WTC11 (cell line): ENCODE measurements at regions not wholly inside any gene's neighbourhood (a gene's known extent, or its start where the extent isn't known, plus 50 kb on each side); places are given as distances from the start of the nearest gene placed in this dataset.

ENCODE experiments used
- ATAC-seq: fragments of 200-7000 bp; cut with Tn5 transposase; 2 replicates; pipeline ENCODE4 v1.10.0; 2021; ENCODE audit warnings: mild to moderate bottlenecking, moderate library complexity
- CTCF ChIA-PET: fragments of 300-600 bp; sonication (Branson Sonifier 250); formaldehyde crosslinking; loops from one replicate; lab custom pipeline; 2021; ENCODE audit warnings: antibody characterized with exemption; lab: Charles Lee
- POLR2A ChIA-PET: fragments of 350-600 bp; sonication (Branson Sonifier 250); formaldehyde crosslinking; loops from one replicate; lab custom pipeline; 2021; ENCODE audit warnings: antibody characterized with exemption; lab: Charles Lee
- DNase-seq: peaks from one replicate; pipeline ENCODE4 v3.0.0; 2021; ENCODE audit warnings: low spot score
- H3K27ac Mint-ChIP-seq: 2 replicates; pipeline ENCODE4 v1.8.0; 2021; ENCODE audit warnings: mixed read lengths
- H3K27me3 Mint-ChIP-seq: 2 replicates; pipeline ENCODE4 v1.8.0; 2021; ENCODE audit warnings: low read depth, mild to moderate bottlenecking, moderate library complexity, mixed read lengths
- H3K36me3 Mint-ChIP-seq: 2 replicates; pipeline ENCODE4 v1.8.0; 2021; ENCODE audit warnings: mixed read lengths
- H3K4me1 Mint-ChIP-seq: 2 replicates; pipeline ENCODE4 v1.8.0; 2022; ENCODE audit warnings: mixed read lengths
- H3K4me3 Mint-ChIP-seq: 2 replicates; pipeline ENCODE4 v1.8.0; 2021; ENCODE audit warnings: mild to moderate bottlenecking, moderate library complexity, mixed read lengths
- H3K9me3 Mint-ChIP-seq: 2 replicates; pipeline ENCODE4 v1.8.0; 2021; ENCODE audit warnings: mixed read lengths
- ATF3 ChIP-seq: sonication (generic); formaldehyde crosslinking; conservative IDR thresholded peaks from 2 replicates; pipeline ENCODE4 v1.8.1; 2022; ENCODE audit warnings: mild to moderate bottlenecking, missing genetic modification reagents
- CDX4 ChIP-seq: fragments of 250-450 bp; sonication (Bioruptor Pico); IDR thresholded peaks from 2 replicates; pipeline ENCODE4 v1.9.0; 2021; ENCODE audit warnings: moderate library complexity, mild to moderate bottlenecking, inconsistent platforms, borderline replicate concordance
- CTCF ChIP-seq: fragments of 200-600 bp; IDR thresholded peaks from 2 replicates; pipeline ENCODE4 v1.8.0; 2022; ENCODE audit warnings: antibody characterized with exemption
- E2F1 ChIP-seq: sonication (generic); formaldehyde crosslinking; IDR thresholded peaks from 2 replicates; pipeline ENCODE4 v1.8.0; 2022; ENCODE audit warnings: mild to moderate bottlenecking, missing genetic modification reagents
- E2F5 ChIP-seq: sonication (generic); formaldehyde crosslinking; IDR thresholded peaks from 2 replicates; pipeline ENCODE4 v1.8.1; 2022; ENCODE audit warnings: mild to moderate bottlenecking, moderate library complexity, missing genetic modification reagents
- FOXK1 ChIP-seq: sonication (generic); formaldehyde crosslinking; IDR thresholded peaks from 2 replicates; pipeline ENCODE4 v1.8.0; 2022; ENCODE audit warnings: mild to moderate bottlenecking, moderate library complexity, missing genetic modification reagents
- FOXP1 ChIP-seq: sonication (generic); formaldehyde crosslinking; IDR thresholded peaks from 2 replicates; pipeline ENCODE4 v1.8.0; 2022; ENCODE audit warnings: missing genetic modification reagents, mild to moderate bottlenecking, moderate library complexity, borderline replicate concordance
- GRHL2 ChIP-seq: fragments of 250-450 bp; sonication (Bioruptor Pico); IDR thresholded peaks from 2 replicates; pipeline ENCODE4 v1.8.0; 2022; ENCODE audit warnings: mild to moderate bottlenecking, moderate library complexity; ENCODE audit not compliant: insufficient replicate concordance, severe bottlenecking
- IRF2 ChIP-seq: sonication (generic); formaldehyde crosslinking; IDR thresholded peaks from 2 replicates; pipeline ENCODE4 v1.8.0; 2022; ENCODE audit warnings: low read depth, missing genetic modification reagents, borderline replicate concordance
- NR2C2 ChIP-seq: sonication (generic); formaldehyde crosslinking; IDR thresholded peaks from 2 replicates; pipeline ENCODE4 v1.8.0; 2022; ENCODE audit warnings: mild to moderate bottlenecking, missing genetic modification reagents
- SP1 ChIP-seq: sonication (generic); formaldehyde crosslinking; conservative IDR thresholded peaks from 2 replicates; pipeline ENCODE4 v1.8.1; 2022; ENCODE audit warnings: missing genetic modification reagents
- USF2 ChIP-seq: sonication (generic); formaldehyde crosslinking; IDR thresholded peaks from 2 replicates; pipeline ENCODE4 v1.8.1; 2023; ENCODE audit warnings: mild to moderate bottlenecking, missing genetic modification reagents, moderate library complexity
- ZBTB21 ChIP-seq: sonication (generic); formaldehyde crosslinking; IDR thresholded peaks from 2 replicates; pipeline ENCODE4 v1.8.1; 2023; ENCODE audit warnings: mild to moderate bottlenecking, missing genetic modification reagents, borderline replicate concordance
- ZMAT4 ChIP-seq: fragments of 250-450 bp; sonication (Bioruptor Pico); IDR thresholded peaks from 2 replicates; pipeline ENCODE4 v1.9.0; 2021; ENCODE audit warnings: mild to moderate bottlenecking
- ZNF232 ChIP-seq: sonication (generic); formaldehyde crosslinking; IDR thresholded peaks from 2 replicates; pipeline ENCODE4 v1.8.0; 2022; ENCODE audit warnings: mild to moderate bottlenecking, missing genetic modification reagents
- ZNF423 ChIP-seq: fragments of 250-450 bp; sonication (Bioruptor Pico); IDR thresholded peaks from 2 replicates; pipeline ENCODE4 v2.1.2; 2022; ENCODE audit warnings: mild to moderate bottlenecking, moderate library complexity
- ZNF532 ChIP-seq: fragments of 250-450 bp; sonication (Bioruptor Pico); IDR thresholded peaks from 2 replicates; pipeline ENCODE4 v1.9.0; 2021; ENCODE audit warnings: mild to moderate bottlenecking, borderline replicate concordance
- ZNF671 ChIP-seq: fragments of 250-450 bp; sonication (Bioruptor Pico); IDR thresholded peaks from 2 replicates; pipeline ENCODE4 v1.8.0; 2021; ENCODE audit warnings: mild to moderate bottlenecking

GRCh38 chr13:103130146-103130545 is 63.9 kb upstream of the SLC10A2 start:
- Mint-ChIP-seq H3K27ac (no peak overlapping the region), H3K4me3 (no peak overlapping the region), H3K27me3 (no peaks in the 10 kb centered on the region), H3K36me3 (no peaks in the 10 kb centered on the region)
- DNase-seq = no peak
- CTCF ChIA-PET = no interaction called here
- TF ChIP-seq CDX4 (CRISPR knock-in tag) (no peak), E2F5 (CRISPR knock-in tag) (no peak), ZNF423 (CRISPR knock-in tag) (no peak), ZMAT4 (no peak), IRF2 (no peak), NR2C2 (CRISPR knock-in tag) (no peak), ZNF532 (CRISPR knock-in tag) (no peak), USF2 (CRISPR knock-in tag) (no peak), SP1 (no peak), GRHL2 (CRISPR knock-in tag) (no peak), ATF3 (CRISPR knock-in tag) (no peak), CTCF (no peak), ZBTB21 (CRISPR knock-in tag) (no peak), FOXK1 (CRISPR knock-in tag) (no peak), ZNF671 (no peak), ZNF232 (no peak), FOXP1 (no peak), E2F1 (CRISPR knock-in tag) (no peak)
- TF ChIP-seq, all 79 proteins: peak for 0
- POLR2A ChIA-PET = interaction anchor here (0.6 kb wide), 1 partner anchor 65 kb away, joined by 5 read pairs; no protein-coding TSS in a partner anchor
- ATAC-seq = no peak
- Mint-ChIP-seq H3K4me1 (no peaks in the 10 kb centered on the region), H3K9me3 (peaks cover 7% of the 10 kb centered on the region)
